ENCODE measurements at regions not wholly inside any gene's neighbourhood (a gene's known extent, or its start where the extent isn't known, plus 50 kb on each side); places are given as distances from the start of the nearest gene placed in this dataset.

- no peak for DNase-seq (ENCODE audit: low read depth in 1 of 2, low spot score in 1 of 2)
Observed at GRCh38 chr2:136404925-136405324, 287.0 kb upstream of the CXCR4 start.

GRCh38 chr2:136404176-136404575 is 286.2 kb upstream of the CXCR4 start:
- no peak for DNase-seq (ENCODE audit: low read depth in 1 of 2, low spot score in 1 of 2)

- DNase-seq (ENCODE audit: low read depth in 1 of 2, low spot score in 1 of 2), result no peak
Observed at GRCh38 chr2:136402281-136402680, 284.3 kb upstream of the CXCR4 start.

- DNase-seq (ENCODE audit: low read depth in 1 of 2, low spot score in 1 of 2), result no peak
Observed at GRCh38 chr2:136399667-136400289, 281.8 kb upstream of the CXCR4 start.

- no peak for DNase-seq (ENCODE audit: low read depth in 1 of 2, low spot score in 1 of 2)
Observed at GRCh38 chr2:136395582-136395981, 277.6 kb upstream of the CXCR4 start.

GRCh38 chr2:136394136-136395060 is 276.4 kb upstream of the CXCR4 start:
- no peak for DNase-seq (ENCODE audit: low read depth in 1 of 2, low spot score in 1 of 2)

GRCh38 chr2:136393514-136393913 is 275.6 kb upstream of the CXCR4 start:
- no peak for DNase-seq (ENCODE audit: low read depth in 1 of 2, low spot score in 1 of 2)

- no peak for DNase-seq (ENCODE audit: low read depth in 1 of 2, low spot score in 1 of 2)
Observed at GRCh38 chr2:136392897-136393505, 275.1 kb upstream of the CXCR4 start.

- no peak for DNase-seq (ENCODE audit: low read depth in 1 of 2, low spot score in 1 of 2)
Observed at GRCh38 chr2:136389809-136390208, 271.9 kb upstream of the CXCR4 start.

- DNase-seq (ENCODE audit: low read depth in 1 of 2, low spot score in 1 of 2), result no peak
Observed at GRCh38 chr2:136386046-136386445, 268.1 kb upstream of the CXCR4 start.

- DNase-seq (ENCODE audit: low read depth in 1 of 2, low spot score in 1 of 2), result peak in 1 of 2 donors; percentile 19
Observed at GRCh38 chr2:136384531-136385303, 266.8 kb upstream of the CXCR4 start.

- DNase-seq (ENCODE audit: low read depth in 1 of 2, low spot score in 1 of 2), result no peak
Observed at GRCh38 chr2:136383167-136383566, 265.2 kb upstream of the CXCR4 start.

- peak; percentile 17 to 57 for DNase-seq (ENCODE audit: low read depth in 1 of 2, low spot score in 1 of 2)
Observed at GRCh38 chr2:136381722-136382633, 264.0 kb upstream of the CXCR4 start.

- DNase-seq (ENCODE audit: low read depth in 1 of 2, low spot score in 1 of 2), result no peak
Observed at GRCh38 chr2:136381245-136381644, 263.3 kb upstream of the CXCR4 start.

- peak; percentile 55 to 56 for DNase-seq (ENCODE audit: low read depth in 1 of 2, low spot score in 1 of 2)
Observed at GRCh38 chr2:136378712-136379595, 261.0 kb upstream of the CXCR4 start.

- no peak for DNase-seq (ENCODE audit: low read depth in 1 of 2, low spot score in 1 of 2)
Observed at GRCh38 chr2:136377423-136378382, 259.8 kb upstream of the CXCR4 start.

GRCh38 chr2:136376798-136377211 is 258.9 kb upstream of the CXCR4 start:
- DNase-seq (ENCODE audit: low read depth in 1 of 2, low spot score in 1 of 2), result no peak

GRCh38 chr2:136376211-136376610 is 258.3 kb upstream of the CXCR4 start:
- no peak for DNase-seq (ENCODE audit: low read depth in 1 of 2, low spot score in 1 of 2)

All from activated T-helper 1 cell treated with anti-CD3 and anti-CD28 coated beads, Interleukin-2, amount 50 U/mL, for 16 hours (primary cell).